Brain pericyte (primary cell): ENCODE measurements at regions not wholly inside any gene's neighbourhood (a gene's known extent, or its start where the extent isn't known, plus 50 kb on each side); places are given as distances from the start of the nearest gene placed in this dataset.
"Not testable (repeated sequence)": the region's sequence is repeated elsewhere in the genome, so short reads cannot be mapped to it uniquely, and the experiment has no call there.

Source experiments
- DNase-seq: peaks from one replicate; pipeline ENCODE4 v3.0.0-alpha.2; 2012; ENCODE audit warnings: low read depth, low spot score

DNA sequence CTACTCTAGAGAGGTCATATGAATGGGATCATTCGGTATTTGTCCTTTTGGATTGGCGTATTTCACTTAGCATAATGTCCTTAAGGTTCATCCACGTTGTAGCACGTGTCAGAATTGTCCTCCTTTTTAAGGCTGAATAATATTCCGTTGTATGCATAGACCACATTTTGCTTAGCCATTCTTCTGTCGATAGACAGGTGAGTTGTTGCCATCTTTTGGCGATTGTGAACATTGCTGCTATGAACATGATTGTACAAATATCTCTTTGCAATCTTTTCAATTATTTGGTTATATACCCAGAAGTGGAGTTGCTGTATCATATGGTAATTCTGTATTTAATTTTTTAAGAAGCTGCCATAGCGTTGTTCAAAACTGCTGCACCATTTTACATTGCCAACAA is 52.4 kb upstream of the GOLGA8J start:
- DNase-seq, result no peak

DNA sequence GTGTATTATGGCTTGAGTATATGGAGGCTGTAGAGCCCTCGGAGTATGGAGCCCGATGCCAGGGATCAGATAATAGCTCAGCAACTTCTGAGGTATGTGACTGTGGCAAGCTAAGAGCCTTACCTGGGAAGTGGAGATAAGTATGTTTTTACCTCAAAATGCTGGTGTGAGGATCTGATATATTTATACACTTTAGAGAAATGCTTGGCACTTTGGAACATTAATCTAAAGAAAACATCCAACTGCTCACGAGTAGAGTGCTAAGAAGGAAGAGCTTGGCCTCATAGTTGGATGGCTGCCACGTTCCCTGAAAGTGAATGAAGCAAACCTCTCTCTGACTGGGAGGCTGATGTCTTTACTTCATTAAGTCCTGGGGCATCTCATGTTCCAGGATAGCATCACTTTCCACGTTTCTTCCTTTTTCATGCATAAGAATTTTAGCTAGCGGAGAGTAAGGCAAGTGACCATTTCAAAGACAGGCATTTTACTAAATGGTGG is 58.9 kb upstream of the GOLGA8J start:
- no peak for DNase-seq

DNA sequence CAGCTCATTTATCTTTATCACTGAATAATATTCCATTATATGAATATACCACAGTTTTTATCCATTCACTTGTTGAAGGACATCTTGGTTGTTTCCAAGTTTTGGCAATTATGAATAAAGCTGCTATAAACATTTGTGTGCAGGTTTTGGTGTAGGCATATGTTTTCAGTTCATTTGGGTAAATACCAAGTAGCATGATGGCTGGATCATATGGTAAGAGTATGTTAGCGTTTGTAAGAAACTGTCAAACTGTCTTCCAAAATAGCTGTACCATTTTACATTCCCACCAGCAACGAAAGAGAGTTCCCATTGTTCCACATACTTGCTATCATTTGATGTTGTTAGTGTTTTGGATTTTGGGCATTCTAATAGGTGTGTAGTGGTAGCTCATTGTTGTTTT is 72.0 kb upstream of the GOLGA8J start:
- no peak for DNase-seq

DNA sequence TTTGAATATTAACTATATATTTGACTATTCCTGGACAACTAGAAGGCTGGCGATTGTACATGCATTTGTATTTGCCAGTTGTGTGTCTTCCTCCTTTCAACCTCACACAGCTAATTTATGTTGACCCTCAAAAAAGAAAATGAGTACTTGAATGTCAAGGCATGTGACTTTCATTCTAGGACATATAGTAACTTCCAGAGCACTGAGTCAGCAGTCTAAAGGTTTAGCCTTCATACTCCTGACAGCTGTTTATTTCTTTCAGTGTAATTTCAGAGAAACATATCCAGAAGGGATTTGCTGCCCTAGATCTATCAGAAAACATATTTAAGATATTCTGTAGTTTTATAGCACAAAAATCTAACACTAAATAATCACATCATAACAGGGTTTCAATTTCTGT is 74.6 kb upstream of the GOLGA8J start:
- no peak for DNase-seq

- DNase-seq, result no peak
Measured at GRCh38 chr15:30001602-30002001, 81.2 kb upstream of the GOLGA8J start.

DNA sequence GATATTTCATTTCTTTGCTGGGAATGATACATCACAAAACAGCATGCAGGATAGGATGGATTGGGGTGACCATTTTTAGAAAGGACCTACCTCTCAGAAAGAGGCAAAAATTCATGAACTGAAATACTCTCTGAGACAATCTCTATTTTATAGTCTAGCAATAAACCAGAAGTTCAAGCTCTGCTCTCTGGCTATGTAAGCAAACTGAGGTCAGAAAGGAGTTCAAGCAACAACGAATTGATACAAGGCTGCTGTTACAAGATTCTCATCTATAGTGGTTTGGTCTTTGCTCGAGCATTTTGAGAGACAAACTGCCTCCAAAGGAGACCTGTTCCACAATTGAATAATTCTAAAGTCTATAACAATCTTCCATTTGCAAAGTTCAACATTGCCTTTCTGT is 84.7 kb upstream of the GOLGA8J start:
- DNase-seq, result no peak

- DNase-seq, result no peak
Measured at GRCh38 chr15:29997499-29997898, 85.3 kb upstream of the GOLGA8J start.

GRCh38 chr15:29994284-29994683 is 88.5 kb upstream of the GOLGA8J start:
- no peak for DNase-seq

- DNase-seq, result no peak
Measured at GRCh38 chr15:29990954-29991353, 91.8 kb upstream of the GOLGA8J start.

- DNase-seq, result no peak
Measured at GRCh38 chr15:29990035-29990434, 92.7 kb upstream of the GOLGA8J start.

DNA sequence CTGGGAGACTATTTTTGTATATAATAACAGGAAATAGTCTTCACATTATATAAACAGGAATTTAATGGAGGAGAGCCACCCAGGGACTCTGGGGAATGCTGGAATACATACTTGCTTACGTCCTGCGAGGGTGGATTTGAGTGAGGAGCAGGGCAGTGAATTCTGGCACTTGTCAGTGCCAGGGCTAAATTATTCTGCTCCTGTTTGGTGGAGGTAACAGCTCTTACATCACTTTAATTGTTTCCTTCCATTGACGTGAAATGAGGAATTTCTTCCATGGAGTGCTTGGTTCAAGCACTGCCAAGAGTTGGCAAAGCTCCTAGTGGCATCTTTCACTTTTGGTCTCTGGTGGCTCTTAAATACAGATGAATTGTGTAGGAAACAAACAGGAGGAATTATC is 94.1 kb upstream of the GOLGA8J start:
- no peak for DNase-seq

GRCh38 chr15:29986946-29987345 is 95.8 kb upstream of the GOLGA8J start:
- no peak for DNase-seq

- DNase-seq, result peak; percentile 7
Measured at GRCh38 chr15:29978411-29979382, 104.1 kb upstream of the GOLGA8J start.

- DNase-seq, result not testable (repeated sequence)
Measured at GRCh38 chr15:29974056-29974455, 108.7 kb upstream of the GOLGA8J start.

- DNase-seq, result no peak
Measured at GRCh38 chr15:29972051-29972450, 110.7 kb upstream of the GOLGA8J start.

DNA sequence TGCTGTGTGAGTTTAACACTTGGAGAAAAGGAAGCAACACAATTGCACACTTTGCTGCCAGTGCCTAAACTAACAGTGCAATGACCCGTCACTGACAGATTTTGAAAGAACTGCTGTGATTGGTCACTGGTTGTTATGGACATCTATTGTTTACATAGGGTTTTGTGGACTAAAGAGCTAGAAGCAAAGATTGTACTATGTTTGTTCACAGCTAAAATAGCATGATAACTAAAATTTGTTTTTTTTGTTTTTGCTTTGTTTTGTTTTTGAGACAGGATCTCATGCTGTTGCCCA is 112.4 kb upstream of the GOLGA8J start:
- no peak for DNase-seq

DNA sequence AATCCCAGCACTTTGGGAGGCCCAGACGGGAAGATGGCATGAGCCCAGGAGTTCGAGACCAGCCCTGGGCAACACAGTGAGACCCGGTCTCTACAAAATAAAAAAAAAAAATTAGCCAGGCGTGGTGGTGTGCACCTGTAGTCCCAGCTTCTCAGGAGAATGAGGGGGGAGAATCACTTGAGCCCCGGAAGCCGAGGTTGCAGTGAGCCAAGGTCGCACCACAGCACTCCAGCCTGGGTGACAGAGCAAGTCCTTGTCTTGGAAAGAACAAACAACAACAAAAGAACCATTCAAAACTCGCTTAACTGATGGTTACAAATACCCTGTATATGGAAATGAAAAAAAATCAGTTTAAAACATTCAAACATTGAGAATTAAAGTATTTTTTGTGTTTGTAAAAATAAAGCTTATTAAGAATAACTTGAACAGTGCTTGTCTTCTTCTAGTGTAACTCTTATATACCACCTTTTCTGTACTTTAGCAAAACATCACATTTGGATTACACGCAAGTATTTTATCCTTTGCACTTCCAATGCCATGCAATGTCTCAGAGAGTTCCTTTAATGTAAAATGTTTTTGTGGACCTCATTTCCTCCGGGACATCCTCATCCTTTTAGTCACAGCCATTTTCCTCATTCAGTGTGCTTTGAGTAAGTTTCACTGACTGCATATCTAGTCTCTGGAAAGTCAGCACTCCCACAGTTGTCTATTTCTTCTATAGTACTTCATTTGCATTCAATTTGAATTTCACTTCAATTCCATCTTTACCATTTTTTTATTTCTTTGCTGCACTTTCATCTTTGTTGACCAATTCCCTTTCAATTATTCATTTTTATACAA is 113.0 kb upstream of the GOLGA8J start:
- DNase-seq, result no peak

GRCh38 chr15:29968895-29969561 is 113.7 kb upstream of the GOLGA8J start:
- DNase-seq, result no peak

DNA sequence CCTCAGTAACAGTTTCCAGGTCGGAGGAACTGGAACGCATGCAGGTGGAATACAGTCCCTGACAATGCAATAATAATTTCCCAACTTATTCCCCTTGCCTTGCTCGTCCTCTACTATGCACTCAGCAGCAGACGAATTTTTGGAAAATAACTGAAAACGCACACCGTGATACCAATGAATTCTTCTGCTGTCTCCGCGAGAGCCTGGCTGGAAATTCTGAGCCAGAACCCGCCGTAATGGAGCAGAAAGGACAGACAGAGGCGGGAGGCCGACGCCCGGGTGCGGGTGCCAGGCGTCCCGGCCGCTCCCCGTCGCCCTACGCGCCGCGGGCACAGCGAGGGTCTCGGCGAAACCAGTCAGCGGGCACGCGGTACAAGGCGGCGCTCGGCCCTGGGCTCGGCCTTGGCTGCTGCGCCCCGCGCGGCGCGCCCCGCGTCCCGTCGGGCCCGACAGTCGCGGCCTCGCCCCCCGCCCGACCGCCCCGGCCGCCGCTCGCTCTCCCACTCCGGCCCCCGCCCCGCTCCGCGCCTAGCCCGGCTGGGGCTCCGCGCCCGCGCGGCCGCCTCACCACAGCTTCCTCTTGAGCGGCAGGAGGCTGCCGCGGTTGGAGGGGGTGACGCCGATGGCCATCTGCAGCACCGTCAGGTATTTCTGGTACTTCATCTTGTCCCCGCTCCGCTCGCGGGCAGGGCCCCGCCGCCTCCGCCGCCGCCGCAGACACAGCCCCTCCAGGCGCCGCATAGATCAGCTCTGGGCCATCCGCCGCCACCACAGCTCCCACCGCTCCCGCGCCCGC is 114.5 kb upstream of the GOLGA8J start:
- DNase-seq, result no peak

GRCh38 chr15:29962407-29962806 is 120.3 kb upstream of the GOLGA8J start:
- DNase-seq, result no peak
